Liver (tissue), 8 donors: ENCODE measurements at regions not wholly inside any gene's neighbourhood (a gene's known extent, or its start where the extent isn't known, plus 50 kb on each side); places are given as distances from the start of the nearest gene placed in this dataset.

Experiments used
- DNase-seq: peaks from one replicate; pipeline ENCODE4 v3.0.0-alpha.2; 2017; ENCODE audit warnings: low spot score
- H3K27ac ChIP-seq, 2 donors: one replicate each; pipeline ENCODE4 v1.7.0; 2013; ENCODE audit warnings: inconsistent platforms in 2 of 2, low read length in 2 of 2, control low read depth in 1 of 2, low read depth in 1 of 2, mild to moderate bottlenecking in 1 of 2
- H3K27me3 ChIP-seq, 4 donors: one replicate each; pipeline versions ENCODE4 v1.6.1 to v1.7.0; 2013; ENCODE audit warnings: low read length in 3 of 4, inconsistent platforms in 1 of 4, mild to moderate bottlenecking in 1 of 4, moderate library complexity in 1 of 4; ENCODE audit not compliant: control insufficient read depth in 4 of 4, insufficient read depth in 4 of 4
- H3K36me3 ChIP-seq, 4 donors: one replicate each; pipeline versions ENCODE4 v1.6.1 to v1.7.0; 2013; ENCODE audit warnings: low read length in 3 of 4, mild to moderate bottlenecking in 3 of 4, low read depth in 1 of 4, moderate library complexity in 1 of 4; ENCODE audit not compliant: control insufficient read depth in 4 of 4, insufficient read depth in 3 of 4
- H3K4me1 ChIP-seq, 4 donors: one replicate each; pipeline versions ENCODE4 v1.6.1 to v1.7.0; 2013; ENCODE audit warnings: low read length in 3 of 4, mild to moderate bottlenecking in 3 of 4, moderate library complexity in 1 of 4; ENCODE audit not compliant: control insufficient read depth in 4 of 4, insufficient read depth in 4 of 4
- H3K4me3 ChIP-seq, 3 donors: one replicate each; pipeline versions ENCODE4 v1.6.1 to v1.7.0; 2013; ENCODE audit warnings: low read length in 3 of 3, control low read depth in 1 of 3, low read depth in 1 of 3, mild to moderate bottlenecking in 1 of 3
- H3K9ac ChIP-seq, 2 donors: one replicate each; pipeline ENCODE4 v1.7.0; 2013; ENCODE audit warnings: low read length in 2 of 2, mild to moderate bottlenecking in 2 of 2, moderate library complexity in 2 of 2, control low read depth in 1 of 2, low read depth in 1 of 2
- H3K9me3 ChIP-seq, 4 donors: one replicate each; pipeline versions ENCODE4 v1.6.1 to v1.7.0; 2013; ENCODE audit warnings: low read length in 3 of 4; ENCODE audit not compliant: control insufficient read depth in 4 of 4
- EGR1 ChIP-seq, 2 donors: IDR thresholded peaks; 2 replicates each; pipeline ENCODE4 v1.6.1; 2016 to 2018; ENCODE audit warnings: antibody characterized with exemption in 2 of 2, low read depth in 2 of 2
- FOXA1 ChIP-seq: IDR thresholded peaks from 2 replicates; pipeline ENCODE4 v1.6.1; 2016; ENCODE audit warnings: antibody characterized with exemption
- GABPA ChIP-seq, 2 donors: IDR thresholded peaks in 1 of 2; conservative IDR thresholded peaks in 1 of 2; 2 replicates each; pipeline ENCODE4 v1.6.1; 2016; ENCODE audit warnings: antibody characterized with exemption in 2 of 2, mild to moderate bottlenecking in 1 of 2, moderate library complexity in 1 of 2
- HNF4A ChIP-seq, 2 donors: conservative IDR thresholded peaks; 2 replicates each; pipeline ENCODE4 v1.6.1; 2016; ENCODE audit warnings: antibody characterized with exemption in 2 of 2, mild to moderate bottlenecking in 2 of 2
- JUND ChIP-seq, 2 donors: IDR thresholded peaks; 2 replicates each; pipeline ENCODE4 v1.6.1; 2016; ENCODE audit warnings: antibody characterized with exemption in 2 of 2
- NR2F2 ChIP-seq: IDR thresholded peaks from 2 replicates; pipeline ENCODE4 v1.6.1; 2016; ENCODE audit warnings: antibody characterized with exemption
- RAD21 ChIP-seq, 2 donors: IDR thresholded peaks; 2 replicates each; pipeline ENCODE4 v1.6.1; 2016; ENCODE audit warnings: antibody characterized with exemption in 2 of 2, mild to moderate bottlenecking in 2 of 2
- RXRA ChIP-seq, 2 donors: IDR thresholded peaks; 2 replicates each; pipeline ENCODE4 v1.6.1; 2017 to 2018; ENCODE audit warnings: antibody characterized with exemption in 2 of 2, mild to moderate bottlenecking in 1 of 2
- SP1 ChIP-seq: IDR thresholded peaks from 2 replicates; pipeline ENCODE4 v1.6.1; 2018; ENCODE audit warnings: antibody characterized with exemption, mild to moderate bottlenecking
- YY1 ChIP-seq: IDR thresholded peaks from 2 replicates; pipeline ENCODE4 v1.6.1; 2016; ENCODE audit warnings: antibody characterized with exemption, mild to moderate bottlenecking
- WGBS: extraction: QIAGEN DNeasy Blood & Tissue Kit; methylation state at CpG from one replicate; pipeline ENCODE4 v1.1.7; 2013; 5-methylcytosine and 5-hydroxymethylcytosine counted together
- TF ChIP-seq, protein P1 (sequence below): IDR thresholded peaks from 2 replicates; pipeline ENCODE4 v1.6.1; 2016; ENCODE audit warnings: antibody characterized with exemption, mild to moderate bottlenecking
- TF ChIP-seq, protein P2 (sequence below): fragments of 150-350 bp; IDR thresholded peaks from 2 replicates; pipeline ENCODE4 v1.5.1; 2017; ENCODE audit warnings: improper control_type of control experiment, low read depth, low read length; ENCODE audit not compliant: missing input control
- TF ChIP-seq, protein P3 (sequence below): IDR thresholded peaks from 2 replicates; pipeline ENCODE4 v1.6.1; 2016; ENCODE audit warnings: antibody characterized with exemption
- TF ChIP-seq, protein P4 (sequence below): IDR thresholded peaks from 2 replicates; pipeline ENCODE4 v1.6.1; 2016; ENCODE audit warnings: antibody characterized with exemption
- donor health status: healthy.
- donor health status: healthy.
- donor health status: healthy.
- donor health status: healthy.
- donor health status: healthy.

DNA sequence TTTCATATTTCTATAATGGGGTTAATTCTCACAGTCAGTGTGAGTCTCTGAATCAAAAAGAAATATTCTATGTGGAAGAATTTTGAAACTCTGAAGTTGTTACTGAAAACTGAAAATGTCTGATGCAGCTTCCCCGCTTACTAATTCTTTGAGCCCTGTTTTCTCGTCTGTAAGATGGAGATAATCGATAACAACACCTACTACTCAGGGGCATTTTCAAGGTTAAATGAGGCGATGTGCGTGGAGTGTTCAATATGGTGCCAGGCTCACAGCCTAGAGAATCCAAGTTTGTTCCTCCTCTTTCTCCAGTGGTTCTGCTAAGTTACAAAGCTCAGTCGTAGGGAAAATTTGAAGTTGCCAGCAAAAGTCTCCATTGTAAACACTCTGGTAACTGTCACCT lies 391.4 kb downstream of the FUT8 start:
- no peak overlapping the region for H3K9ac ChIP-seq
- no peak overlapping the region for H3K4me3 ChIP-seq
- TF ChIP-seq, protein P1, sequence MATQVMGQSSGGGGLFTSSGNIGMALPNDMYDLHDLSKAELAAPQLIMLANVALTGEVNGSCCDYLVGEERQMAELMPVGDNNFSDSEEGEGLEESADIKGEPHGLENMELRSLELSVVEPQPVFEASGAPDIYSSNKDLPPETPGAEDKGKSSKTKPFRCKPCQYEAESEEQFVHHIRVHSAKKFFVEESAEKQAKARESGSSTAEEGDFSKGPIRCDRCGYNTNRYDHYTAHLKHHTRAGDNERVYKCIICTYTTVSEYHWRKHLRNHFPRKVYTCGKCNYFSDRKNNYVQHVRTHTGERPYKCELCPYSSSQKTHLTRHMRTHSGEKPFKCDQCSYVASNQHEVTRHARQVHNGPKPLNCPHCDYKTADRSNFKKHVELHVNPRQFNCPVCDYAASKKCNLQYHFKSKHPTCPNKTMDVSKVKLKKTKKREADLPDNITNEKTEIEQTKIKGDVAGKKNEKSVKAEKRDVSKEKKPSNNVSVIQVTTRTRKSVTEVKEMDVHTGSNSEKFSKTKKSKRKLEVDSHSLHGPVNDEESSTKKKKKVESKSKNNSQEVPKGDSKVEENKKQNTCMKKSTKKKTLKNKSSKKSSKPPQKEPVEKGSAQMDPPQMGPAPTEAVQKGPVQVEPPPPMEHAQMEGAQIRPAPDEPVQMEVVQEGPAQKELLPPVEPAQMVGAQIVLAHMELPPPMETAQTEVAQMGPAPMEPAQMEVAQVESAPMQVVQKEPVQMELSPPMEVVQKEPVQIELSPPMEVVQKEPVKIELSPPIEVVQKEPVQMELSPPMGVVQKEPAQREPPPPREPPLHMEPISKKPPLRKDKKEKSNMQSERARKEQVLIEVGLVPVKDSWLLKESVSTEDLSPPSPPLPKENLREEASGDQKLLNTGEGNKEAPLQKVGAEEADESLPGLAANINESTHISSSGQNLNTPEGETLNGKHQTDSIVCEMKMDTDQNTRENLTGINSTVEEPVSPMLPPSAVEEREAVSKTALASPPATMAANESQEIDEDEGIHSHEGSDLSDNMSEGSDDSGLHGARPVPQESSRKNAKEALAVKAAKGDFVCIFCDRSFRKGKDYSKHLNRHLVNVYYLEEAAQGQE = no peak
- TF ChIP-seq HNF4A (conservative IDR thresholded peaks at IDR 0.05) (no peak), EGR1 (IDR thresholded peaks at IDR 0.05; ENCODE audit: low read depth in 2 of 2) (no peak), RAD21 (IDR thresholded peaks at IDR 0.05) (no peak), FOXA1 (no peak), SP1 (no peak), YY1 (no peak), JUND (IDR thresholded peaks at IDR 0.05) (no peak)
- TF ChIP-seq, protein P2, sequence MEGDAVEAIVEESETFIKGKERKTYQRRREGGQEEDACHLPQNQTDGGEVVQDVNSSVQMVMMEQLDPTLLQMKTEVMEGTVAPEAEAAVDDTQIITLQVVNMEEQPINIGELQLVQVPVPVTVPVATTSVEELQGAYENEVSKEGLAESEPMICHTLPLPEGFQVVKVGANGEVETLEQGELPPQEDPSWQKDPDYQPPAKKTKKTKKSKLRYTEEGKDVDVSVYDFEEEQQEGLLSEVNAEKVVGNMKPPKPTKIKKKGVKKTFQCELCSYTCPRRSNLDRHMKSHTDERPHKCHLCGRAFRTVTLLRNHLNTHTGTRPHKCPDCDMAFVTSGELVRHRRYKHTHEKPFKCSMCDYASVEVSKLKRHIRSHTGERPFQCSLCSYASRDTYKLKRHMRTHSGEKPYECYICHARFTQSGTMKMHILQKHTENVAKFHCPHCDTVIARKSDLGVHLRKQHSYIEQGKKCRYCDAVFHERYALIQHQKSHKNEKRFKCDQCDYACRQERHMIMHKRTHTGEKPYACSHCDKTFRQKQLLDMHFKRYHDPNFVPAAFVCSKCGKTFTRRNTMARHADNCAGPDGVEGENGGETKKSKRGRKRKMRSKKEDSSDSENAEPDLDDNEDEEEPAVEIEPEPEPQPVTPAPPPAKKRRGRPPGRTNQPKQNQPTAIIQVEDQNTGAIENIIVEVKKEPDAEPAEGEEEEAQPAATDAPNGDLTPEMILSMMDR = no peak
- no peak overlapping the region for H3K27ac ChIP-seq
- H3K9me3 ChIP-seq = peaks cover 5 to 13% (median 9%) of the 10 kb centered on the region in 4 donors
- DNase-seq = no peak
- 85% methylated on average over 6 of the region's 6 CpGs for WGBS
- H3K36me3 ChIP-seq = no peaks in the 10 kb centered on the region
- no peaks in the 10 kb centered on the region for H3K27me3 ChIP-seq
- no peaks in the 10 kb centered on the region for H3K4me1 ChIP-seq

DNA sequence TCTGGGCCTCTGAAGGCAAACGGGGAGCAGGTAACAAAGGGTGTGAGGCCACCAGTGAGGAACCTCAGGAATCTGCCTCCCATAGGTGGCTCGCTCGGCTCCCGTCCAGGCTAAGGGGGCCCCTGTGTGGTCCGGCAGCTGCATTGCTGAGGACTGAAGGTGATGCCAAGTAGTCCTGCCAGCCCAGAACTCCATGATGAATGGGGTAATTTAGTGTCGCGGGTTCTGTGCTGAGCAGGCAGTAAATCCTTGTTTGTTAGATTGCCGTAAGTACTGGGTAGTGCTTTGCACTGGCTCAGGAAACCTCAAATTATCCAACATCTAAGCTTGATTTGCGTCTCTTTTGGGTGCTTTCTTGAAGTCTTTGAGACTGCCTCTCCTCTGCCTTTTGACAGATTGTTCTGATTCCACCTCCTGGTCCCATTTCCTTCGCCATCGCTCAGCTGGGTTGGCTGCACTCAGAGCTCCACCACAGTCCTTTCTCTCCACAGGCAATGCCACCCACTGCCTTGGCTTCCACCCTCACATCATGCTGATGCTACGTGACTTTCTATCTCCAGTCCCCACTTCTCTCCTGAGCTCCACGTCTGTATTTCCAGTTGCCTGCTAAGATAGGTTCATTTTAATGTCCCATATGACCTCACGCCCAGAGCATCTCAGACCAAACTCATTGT lies 392.0 kb downstream of the FUT8 start:
- Histone ChIP-seq H3K9ac (no peak overlapping the region), H3K27ac (no peak overlapping the region), H3K9me3 (peaks cover 7 to 19% (median 12%) of the 10 kb centered on the region in 4 donors), H3K4me1 (no peaks in the 10 kb centered on the region), H3K27me3 (no peaks in the 10 kb centered on the region), H3K4me3 (no peak overlapping the region), H3K36me3 (no peaks in the 10 kb centered on the region)
- TF ChIP-seq, protein P2 = no peak
- no peak for TF ChIP-seq RXRA (IDR thresholded peaks at IDR 0.05)
- TF ChIP-seq, protein P3, sequence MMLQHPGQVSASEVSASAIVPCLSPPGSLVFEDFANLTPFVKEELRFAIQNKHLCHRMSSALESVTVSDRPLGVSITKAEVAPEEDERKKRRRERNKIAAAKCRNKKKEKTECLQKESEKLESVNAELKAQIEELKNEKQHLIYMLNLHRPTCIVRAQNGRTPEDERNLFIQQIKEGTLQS = no peak
- TF ChIP-seq, protein P4, sequence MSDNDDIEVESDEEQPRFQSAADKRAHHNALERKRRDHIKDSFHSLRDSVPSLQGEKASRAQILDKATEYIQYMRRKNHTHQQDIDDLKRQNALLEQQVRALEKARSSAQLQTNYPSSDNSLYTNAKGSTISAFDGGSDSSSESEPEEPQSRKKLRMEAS = no peak
- TF ChIP-seq HNF4A (conservative IDR thresholded peaks at IDR 0.05) = no peak
- no peak for TF ChIP-seq SP1
- TF ChIP-seq JUND (IDR thresholded peaks at IDR 0.05) = no peak
- TF ChIP-seq NR2F2 = no peak
- no peak for TF ChIP-seq GABPA (IDR thresholded peaks at IDR 0.05 in 1 of 2, conservative IDR thresholded peaks at IDR 0.05 in 1 of 2)
- WGBS = 80% methylated on average over 14 of the region's 14 CpGs
- no peak for DNase-seq
